IMR-90 (cell line): ENCODE measurements at regions not wholly inside any gene's neighbourhood (a gene's known extent, or its start where the extent isn't known, plus 50 kb on each side); places are given as distances from the start of the nearest gene placed in this dataset.

ENCODE experiments used
- ATAC-seq: fragments of 200-7000 bp; cut with Tn5 transposase; 2 replicates; pipeline ENCODE4 v1.9.1; 2020; ENCODE audit warnings: low read depth, mild to moderate bottlenecking, moderate library complexity
- BruUV-seq: library from RNA; stranded (reverse); fragments of 400-500 nt; replicated peaks from 2 replicates; lab custom pipeline; 2021; lab: Mats Ljungman, UMichigan
- CTCF ChIA-PET: fragments of 300-600 bp; formaldehyde crosslinking; extraction: SDS; loops from one replicate; lab custom pipeline; 2021; ENCODE audit warnings: antibody characterized with exemption; lab: Yijun Ruan, JAX
- POLR2A ChIA-PET: fragments of 300-600 bp; sonication (Branson Sonifier 250); formaldehyde crosslinking; loops from one replicate; lab custom pipeline; 2022; ENCODE audit warnings: antibody characterized with exemption; ENCODE audit not compliant: unreplicated experiment; lab: Charles Lee
- DNase-seq: peaks from one replicate; pipeline ENCODE4 v3.0.0; 2013
- H2AFZ ChIP-seq: replicated peaks from 2 replicates; pipeline ENCODE3; 2013; ENCODE audit warnings: low read length, mild to moderate bottlenecking; ENCODE audit not compliant: poor library complexity
- H2AK5ac ChIP-seq: 2 replicates; pipeline ENCODE4 v1.6.1; 2013; ENCODE audit warnings: low read depth, low read length, inconsistent platforms
- H2AK9ac ChIP-seq: replicated peaks from 2 replicates; pipeline ENCODE3; 2013; ENCODE audit warnings: mild to moderate bottlenecking, low read depth, low read length, moderate library complexity; ENCODE audit not compliant: poor library complexity
- H2BK120ac ChIP-seq: 2 replicates; pipeline ENCODE4 v1.6.1; 2013; ENCODE audit warnings: low read depth, low read length, inconsistent platforms
- H2BK15ac ChIP-seq: 3 replicates; pipeline ENCODE4 v1.6.1; 2013; ENCODE audit warnings: low read depth, low read length, inconsistent platforms
- H2BK20ac ChIP-seq: 2 replicates; pipeline ENCODE4 v1.6.1; 2013; ENCODE audit warnings: low read depth, mild to moderate bottlenecking, inconsistent platforms, low read length, moderate library complexity
- H2BK5ac ChIP-seq: 2 replicates; pipeline ENCODE4 v1.6.1; 2013; ENCODE audit warnings: mild to moderate bottlenecking, low read depth, low read length, inconsistent platforms; ENCODE audit not compliant: poor library complexity, severe bottlenecking
- H3K14ac ChIP-seq: replicated peaks from 2 replicates; pipeline ENCODE4 v1.6.1; 2013; ENCODE audit warnings: low read depth, low read length, inconsistent platforms
- H3K18ac ChIP-seq: 2 replicates; pipeline ENCODE4 v1.6.1; 2013; ENCODE audit warnings: low read depth, low read length, control low read depth
- H3K23ac ChIP-seq: 2 replicates; pipeline ENCODE4 v1.6.1; 2013; ENCODE audit warnings: low read depth, low read length, inconsistent platforms
- H3K27ac ChIP-seq: 2 replicates; pipeline ENCODE4 v1.5.1; 2013; ENCODE audit warnings: mild to moderate bottlenecking, control low read depth, low read length; ENCODE audit not compliant: insufficient read depth
- H3K27me3 ChIP-seq: 2 replicates; pipeline ENCODE4 v1.6.1; 2013; ENCODE audit warnings: low read length; ENCODE audit not compliant: control insufficient read depth, insufficient read depth
- H3K36me3 ChIP-seq: 2 replicates; pipeline ENCODE4 v1.6.1; 2013; ENCODE audit warnings: low read length, mixed read lengths; ENCODE audit not compliant: control insufficient read depth, insufficient read depth
- H3K4ac ChIP-seq: 2 replicates; pipeline ENCODE4 v1.6.1; 2013; ENCODE audit warnings: low read depth, low read length, inconsistent platforms
- H3K4me1 ChIP-seq: 2 replicates; pipeline ENCODE4 v1.6.1; 2013; ENCODE audit warnings: low read length, mixed read lengths; ENCODE audit not compliant: control insufficient read depth, insufficient read depth
- H3K4me2 ChIP-seq: 2 replicates; pipeline ENCODE4 v1.6.1; 2013; ENCODE audit warnings: low read depth, mild to moderate bottlenecking, control low read depth, low read length, moderate library complexity
- H3K4me3 ChIP-seq: 2 replicates; pipeline ENCODE4 v1.5.1; 2013; ENCODE audit warnings: low read depth, mild to moderate bottlenecking, control low read depth, low read length, moderate library complexity; ENCODE audit not compliant: insufficient read depth
- H3K56ac ChIP-seq: 2 replicates; pipeline ENCODE4 v1.6.1; 2013; ENCODE audit warnings: low read length, inconsistent platforms; ENCODE audit not compliant: insufficient read depth; ENCODE audit errors: extremely low read depth
- H3K79me1 ChIP-seq, 2 experiments: 2 replicates each; pipeline ENCODE4 v1.6.1; 2013; ENCODE audit warnings: low read length in 2 of 2, inconsistent platforms in 1 of 2, low read depth in 1 of 2
- H3K9ac ChIP-seq: 2 replicates; pipeline ENCODE4 v1.6.1; 2013; ENCODE audit warnings: low read depth, low read length, control low read depth
- H3K9me1 ChIP-seq: 2 replicates; pipeline ENCODE4 v1.6.1; 2013; ENCODE audit warnings: low read length, inconsistent platforms; ENCODE audit not compliant: insufficient read depth
- H3K9me3 ChIP-seq: 2 replicates; pipeline ENCODE4 v1.6.1; 2013; ENCODE audit warnings: low read length; ENCODE audit not compliant: control insufficient read depth, insufficient read depth
- H4K20me1 ChIP-seq: 2 replicates; pipeline ENCODE4 v1.6.1; 2013; ENCODE audit warnings: low read length, inconsistent platforms; ENCODE audit not compliant: insufficient read depth
- H4K5ac ChIP-seq: 2 replicates; pipeline ENCODE4 v1.6.1; 2013; ENCODE audit warnings: mild to moderate bottlenecking, low read depth, low read length, control low read depth
- H4K8ac ChIP-seq, 2 experiments: 2 replicates each; pipeline ENCODE4 v1.6.1; 2013; ENCODE audit warnings: low read depth in 2 of 2, low read length in 2 of 2, control low read depth in 1 of 2, inconsistent platforms in 1 of 2
- H4K91ac ChIP-seq: 2 replicates; pipeline ENCODE4 v1.6.1; 2013; ENCODE audit warnings: low read depth, low read length, inconsistent platforms; ENCODE audit not compliant: insufficient read depth
- CEBPB ChIP-seq: IDR thresholded peaks from 2 replicates; pipeline ENCODE4 v1.6.1; 2012; ENCODE audit warnings: low read depth, low read length, improper control_type of control experiment
- CTCF ChIP-seq: conservative IDR thresholded peaks from 2 replicates; pipeline ENCODE4 v1.5.1; 2012; ENCODE audit warnings: mild to moderate bottlenecking, low read depth, low read length, improper control_type of control experiment
- ELK1 ChIP-seq: fragments of 150-350 bp; IDR thresholded peaks from 2 replicates; pipeline ENCODE4 v1.6.1; 2016; ENCODE audit warnings: low read depth, mild to moderate bottlenecking, low read length, moderate library complexity, borderline replicate concordance
- FOS ChIP-seq: fragments of 150-350 bp; IDR thresholded peaks from 2 replicates; pipeline ENCODE4 v1.6.1; 2016; ENCODE audit warnings: low read depth, low read length
- MAFK ChIP-seq: IDR thresholded peaks from 2 replicates; pipeline ENCODE4 v1.6.1; 2012; ENCODE audit warnings: low read depth, low read length, improper control_type of control experiment
- MAZ ChIP-seq: IDR thresholded peaks from 2 replicates; pipeline ENCODE4 v1.6.1; 2012; ENCODE audit warnings: low read depth, mild to moderate bottlenecking, low read length, improper control_type of control experiment, moderate library complexity, borderline replicate concordance
- MXI1 ChIP-seq: IDR thresholded peaks from 2 replicates; pipeline ENCODE4 v1.6.1; 2012; ENCODE audit warnings: low read depth, mild to moderate bottlenecking, low read length, moderate library complexity, borderline replicate concordance
- NFE2L2 ChIP-seq: fragments of 150-350 bp; IDR thresholded peaks from 2 replicates; pipeline ENCODE4 v1.6.1; 2016; ENCODE audit warnings: low read depth, mild to moderate bottlenecking, low read length
- POLR2A ChIP-seq: IDR thresholded peaks from 2 replicates; pipeline ENCODE4 v1.6.1; 2012; ENCODE audit warnings: mild to moderate bottlenecking, low read depth, low read length
- RCOR1 ChIP-seq: IDR thresholded peaks from 2 replicates; pipeline ENCODE4 v1.6.1; 2012; ENCODE audit warnings: mild to moderate bottlenecking, low read length, improper control_type of control experiment; ENCODE audit not compliant: insufficient replicate concordance
- RFX5 ChIP-seq: IDR thresholded peaks from 2 replicates; pipeline ENCODE4 v1.8.0; 2012; ENCODE audit warnings: low read depth, mild to moderate bottlenecking, low read length, moderate library complexity
- SMC3 ChIP-seq: fragments of 150-350 bp; IDR thresholded peaks from 2 replicates; pipeline ENCODE4 v1.6.1; 2016; ENCODE audit warnings: low read depth, mild to moderate bottlenecking, antibody characterized with exemption, low read length, moderate library complexity
- WGBS, 2 experiments: methylation state at CpG; one replicate each; pipeline versions ENCODE4 v1.1.5 to v1.1.7; 2013; ENCODE audit warnings: missing lambda C conversion rate in 2 of 2; ENCODE audit not compliant: insufficient read length in 1 of 2; ENCODE audit errors: extremely low coverage in 2 of 2; 5-methylcytosine and 5-hydroxymethylcytosine counted together
- dilution Hi-C: fragments of 300-500 bp; cut with HindIII; formaldehyde crosslinking; loops from one replicate; pipeline ENCODE4 v1.14.3; 2018; ENCODE audit warnings: low sequenced_read_pairs; ENCODE audit not compliant: unreplicated experiment
- in situ Hi-C: fragments of 300-500 bp; cut with MboI; formaldehyde crosslinking; loops from 3 replicates; pipeline ENCODE4 v1.14.3; 2019; ENCODE audit warnings: low sequenced_read_pairs, inconsistent platforms, mixed read lengths
- intact Hi-C: fragments of 100-400 bp; cut with micrococcal nuclease; formaldehyde crosslinking; loops from 2 replicates; pipeline ENCODE4 v1.10.0; 2022
- TF ChIP-seq, protein P1 (sequence below): fragments of 150-350 bp; IDR thresholded peaks from 2 replicates; pipeline ENCODE4 v1.6.1; 2017; ENCODE audit warnings: mild to moderate bottlenecking, antibody characterized with exemption, low read length, low read depth

DNA sequence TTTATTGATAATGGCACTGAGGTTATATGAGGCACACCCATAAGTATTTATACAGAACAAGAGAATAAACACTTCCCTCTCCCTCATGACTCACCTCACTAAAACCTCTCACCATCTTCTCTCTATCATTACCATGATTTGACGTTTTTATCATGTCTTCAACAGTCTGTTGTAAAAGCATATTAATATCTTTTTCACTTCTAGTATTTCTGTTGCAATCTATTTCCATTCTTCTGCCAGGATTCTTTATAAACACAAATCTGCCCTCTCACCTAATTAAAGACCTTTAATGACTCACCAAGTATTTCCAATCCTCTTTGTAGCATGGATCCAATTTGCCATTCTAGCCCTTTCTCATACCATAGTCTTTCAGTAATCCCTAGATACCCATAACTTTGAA lies 527.7 kb downstream of the SLC16A7 start:
- Histone ChIP-seq H3K9ac (no peak overlapping the region), H4K8ac (no peak overlapping the region), H3K4me3 (no peak overlapping the region), H3K9me1 (no peaks in the 10 kb centered on the region), H2BK120ac (no peak overlapping the region), H3K27me3 (no peaks in the 10 kb centered on the region), H3K79me1 (no peaks in the 10 kb centered on the region), H2AFZ (no peak overlapping the region), H3K23ac (no peak overlapping the region), H2AK9ac (no peak overlapping the region), H4K5ac (no peak overlapping the region), H3K4me2 (no peak overlapping the region), H3K9me3 (no peaks in the 10 kb centered on the region), H4K91ac (no peak overlapping the region), H3K4ac (no peak overlapping the region), H3K18ac (no peak overlapping the region), H3K56ac (no peak overlapping the region), H3K4me1 (peaks cover 2% of the 10 kb centered on the region; the same call in 1 of the 2 replicates), H4K20me1 (no peaks in the 10 kb centered on the region), H2BK20ac (no peak overlapping the region), H2BK5ac (peak overlapping the region; percentile 33), H3K14ac (no peak overlapping the region), H2AK5ac (no peak overlapping the region), H2BK15ac (no peak overlapping the region), H3K27ac (no peak overlapping the region), H3K36me3 (no peaks in the 10 kb centered on the region)
- in situ Hi-C loops (loop anchor here (25.0 kb wide), 1 partner anchor 364 kb away; no protein-coding TSS in a partner anchor), intact Hi-C loops (no loop called here), dilution Hi-C loops (no loop called here)
- no peak for TF ChIP-seq SMC3
- no peak for TF ChIP-seq CEBPB
- no peak for TF ChIP-seq MAZ
- TF ChIP-seq MAFK, result no peak
- no peak for TF ChIP-seq POLR2A
- TF ChIP-seq MXI1, result no peak
- TF ChIP-seq NFE2L2, result no peak
- no peak for TF ChIP-seq FOS
- no peak for TF ChIP-seq RCOR1
- no peak for TF ChIP-seq RFX5
- TF ChIP-seq, protein P1, sequence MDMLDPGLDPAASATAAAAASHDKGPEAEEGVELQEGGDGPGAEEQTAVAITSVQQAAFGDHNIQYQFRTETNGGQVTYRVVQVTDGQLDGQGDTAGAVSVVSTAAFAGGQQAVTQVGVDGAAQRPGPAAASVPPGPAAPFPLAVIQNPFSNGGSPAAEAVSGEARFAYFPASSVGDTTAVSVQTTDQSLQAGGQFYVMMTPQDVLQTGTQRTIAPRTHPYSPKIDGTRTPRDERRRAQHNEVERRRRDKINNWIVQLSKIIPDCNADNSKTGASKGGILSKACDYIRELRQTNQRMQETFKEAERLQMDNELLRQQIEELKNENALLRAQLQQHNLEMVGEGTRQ, result no peak
- no peak for TF ChIP-seq ELK1
- no peak for TF ChIP-seq CTCF
- ChIA-PET POLR2A (no interaction called here), CTCF (no interaction called here)
- BruUV-seq, result no TSS peak
- peak; percentile 37 for DNase-seq
- peak; percentile 57 for ATAC-seq
- 100% methylated on average over 1 of the region's 1 CpG; no CpG with 5 or more reads in 1 of the 2 experiments for WGBS, 2 experiments
